Gastrocnemius medialis (tissue), 4 donors: ENCODE measurements at regions not wholly inside any gene's neighbourhood (a gene's known extent, or its start where the extent isn't known, plus 50 kb on each side); places are given as distances from the start of the nearest gene placed in this dataset.

Experiments
- ATAC-seq, 2 donors: fragments of 150-250 bp; one replicate each; pipeline ENCODE4 v1.9.1; 2016
- DNase-seq, 2 donors: peaks; one replicate each; pipeline ENCODE4 v3.0.0-alpha.2; 2019
- H3K27ac ChIP-seq, 4 donors: fragments of 200-600 bp; sonication (generic); 1 replicate in 1 of 4; 2 replicates in 3 of 4; pipeline ENCODE4 v1.5.1; 2016 to 2018; ENCODE audit warnings: mild to moderate bottlenecking in 2 of 4, moderate library complexity in 1 of 4
- H3K27me3 ChIP-seq, 3 donors: fragments of 200-600 bp; sonication (generic) in 2 of 3; 1 replicate in 1 of 3; 2 replicates in 2 of 3; pipeline versions ENCODE4 v1.5.1 to v1.6.0; 2016 to 2019; ENCODE audit warnings: mild to moderate bottlenecking in 1 of 3, moderate library complexity in 1 of 3
- H3K36me3 ChIP-seq, 2 donors: fragments of 200-600 bp; sonication (generic) in 1 of 2; one replicate each; pipeline ENCODE4 v1.5.1; 2017 to 2018
- H3K4me1 ChIP-seq, 2 donors: fragments of 200-600 bp; sonication (generic) in 1 of 2; one replicate each; pipeline ENCODE4 v1.5.1; 2016 to 2017; ENCODE audit warnings: mild to moderate bottlenecking in 2 of 2
- H3K4me3 ChIP-seq, 4 donors: fragments of 200-600 bp; sonication (generic) in 3 of 4; 1 replicate in 1 of 4; 2 replicates in 3 of 4; pipeline ENCODE4 v1.5.1; 2016 to 2019; ENCODE audit warnings: mild to moderate bottlenecking in 2 of 4
- H3K9me3 ChIP-seq, 3 donors: fragments of 200-600 bp; sonication (generic) in 2 of 3; 1 replicate in 1 of 3; 2 replicates in 2 of 3; pipeline ENCODE4 v1.5.1; 2016 to 2019
- POLR2A ChIP-seq, 2 donors: fragments of 450-650 bp; IDR thresholded peaks; one replicate each; pipeline ENCODE4 v1.6.1; 2017; ENCODE audit warnings: antibody characterized with exemption in 2 of 2, mild to moderate bottlenecking in 2 of 2, moderate library complexity in 2 of 2
- in situ Hi-C, 4 donors: fragments of 200-750 bp; cut with MboI; loops; one replicate each; pipeline versions ENCODE4 v1.15.0 to v1.8.0; 2017; ENCODE audit warnings: low sequenced_read_pairs in 4 of 4
- intact Hi-C: fragments of 100-400 bp; cut with DNase I; formaldehyde crosslinking; loops from one replicate; pipeline ENCODE4 v1.15.1; 2023; ENCODE audit warnings: low total_unique reads
- TF ChIP-seq, protein P1 (sequence below), 5 experiments: fragments of 450-650 bp in 3 of 5; fragments of 200-600 bp in 2 of 5; sonication (generic) in 2 of 5; IDR thresholded peaks in 4 of 5; conservative IDR thresholded peaks in 1 of 5; 1 replicate in 4 of 5; 2 replicates in 1 of 5; pipeline ENCODE4 v1.5.1; 2016 to 2019; ENCODE audit warnings: antibody characterized with exemption in 5 of 5, mild to moderate bottlenecking in 3 of 5, moderate library complexity in 3 of 5

DNA sequence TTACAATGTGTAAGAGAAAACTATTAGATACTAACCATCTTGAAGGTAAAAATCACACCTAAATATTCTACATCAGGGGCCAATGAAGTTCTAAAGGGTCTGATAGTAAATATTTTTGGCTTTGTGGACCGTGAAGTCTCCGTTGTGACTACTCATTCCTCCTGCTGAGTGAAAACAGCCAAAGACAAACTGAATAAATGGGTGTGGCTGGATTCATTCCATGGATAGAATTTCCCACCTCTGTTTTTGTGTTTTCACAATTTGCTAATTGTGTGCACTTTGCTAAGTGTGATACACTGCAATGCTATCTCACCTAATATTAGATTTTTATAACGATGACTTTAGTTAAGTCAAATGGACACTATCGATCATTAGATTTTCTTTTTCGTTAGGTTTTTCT lies 1474.0 kb downstream of the PLA2G4A start:
- intact Hi-C loops (no loop called here), in situ Hi-C loops (no loop called here)
- TF ChIP-seq, protein P1, sequence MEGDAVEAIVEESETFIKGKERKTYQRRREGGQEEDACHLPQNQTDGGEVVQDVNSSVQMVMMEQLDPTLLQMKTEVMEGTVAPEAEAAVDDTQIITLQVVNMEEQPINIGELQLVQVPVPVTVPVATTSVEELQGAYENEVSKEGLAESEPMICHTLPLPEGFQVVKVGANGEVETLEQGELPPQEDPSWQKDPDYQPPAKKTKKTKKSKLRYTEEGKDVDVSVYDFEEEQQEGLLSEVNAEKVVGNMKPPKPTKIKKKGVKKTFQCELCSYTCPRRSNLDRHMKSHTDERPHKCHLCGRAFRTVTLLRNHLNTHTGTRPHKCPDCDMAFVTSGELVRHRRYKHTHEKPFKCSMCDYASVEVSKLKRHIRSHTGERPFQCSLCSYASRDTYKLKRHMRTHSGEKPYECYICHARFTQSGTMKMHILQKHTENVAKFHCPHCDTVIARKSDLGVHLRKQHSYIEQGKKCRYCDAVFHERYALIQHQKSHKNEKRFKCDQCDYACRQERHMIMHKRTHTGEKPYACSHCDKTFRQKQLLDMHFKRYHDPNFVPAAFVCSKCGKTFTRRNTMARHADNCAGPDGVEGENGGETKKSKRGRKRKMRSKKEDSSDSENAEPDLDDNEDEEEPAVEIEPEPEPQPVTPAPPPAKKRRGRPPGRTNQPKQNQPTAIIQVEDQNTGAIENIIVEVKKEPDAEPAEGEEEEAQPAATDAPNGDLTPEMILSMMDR (IDR thresholded peaks at IDR 0.05 in 4 of 5, conservative IDR thresholded peaks at IDR 0.05 in 1 of 5): no peak
- TF ChIP-seq POLR2A (IDR thresholded peaks at IDR 0.05): no peak
- Histone ChIP-seq H3K27me3 (no peaks in the 10 kb centered on the region), H3K27ac (no peak overlapping the region), H3K36me3 (no peaks in the 10 kb centered on the region), H3K9me3 (no peaks in the 10 kb centered on the region), H3K4me3 (no peak overlapping the region), H3K4me1 (no peaks in the 10 kb centered on the region)
- DNase-seq (no peak), ATAC-seq (no peak)

DNA sequence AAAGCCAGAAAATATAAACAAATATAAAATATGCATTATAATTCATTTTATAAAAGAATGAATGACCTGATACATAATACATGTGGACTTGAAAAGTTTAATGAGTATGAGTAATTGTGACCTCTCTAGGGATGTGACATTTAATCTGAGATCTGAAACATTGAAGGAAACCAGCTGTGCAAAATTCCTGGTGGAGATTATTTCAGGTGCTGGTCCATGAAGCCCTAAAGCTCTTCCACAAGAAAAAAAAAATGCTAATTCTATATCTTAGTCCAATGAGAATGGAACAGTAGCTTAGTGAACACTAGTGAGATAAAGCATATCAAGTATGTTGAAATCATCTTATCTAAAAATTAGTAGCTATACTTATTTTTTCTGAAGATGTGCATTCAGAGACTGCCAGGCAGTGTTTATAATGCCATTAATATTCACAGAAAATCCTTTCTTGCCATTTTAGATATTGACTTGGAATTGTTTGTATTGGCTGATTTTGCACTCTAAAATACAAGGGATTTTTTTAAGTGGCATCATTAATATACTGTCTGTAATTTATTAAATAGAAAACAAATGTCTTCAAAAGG lies 1485.9 kb downstream of the PLA2G4A start:
- ATAC-seq (no peak), DNase-seq (no peak)
- H3K27ac ChIP-seq: no peak overlapping the region
- in situ Hi-C loops: no loop called here
- no peaks in the 10 kb centered on the region for H3K9me3 ChIP-seq
- no peak for TF ChIP-seq POLR2A (IDR thresholded peaks at IDR 0.05)
- TF ChIP-seq, protein P1 (IDR thresholded peaks at IDR 0.05 in 4 of 5, conservative IDR thresholded peaks at IDR 0.05 in 1 of 5): no peak
- intact Hi-C loops: no loop called here
- no peaks in the 10 kb centered on the region for H3K4me1 ChIP-seq
- H3K36me3 ChIP-seq: no peaks in the 10 kb centered on the region
- H3K4me3 ChIP-seq: no peak overlapping the region
- no peaks in the 10 kb centered on the region for H3K27me3 ChIP-seq

DNA sequence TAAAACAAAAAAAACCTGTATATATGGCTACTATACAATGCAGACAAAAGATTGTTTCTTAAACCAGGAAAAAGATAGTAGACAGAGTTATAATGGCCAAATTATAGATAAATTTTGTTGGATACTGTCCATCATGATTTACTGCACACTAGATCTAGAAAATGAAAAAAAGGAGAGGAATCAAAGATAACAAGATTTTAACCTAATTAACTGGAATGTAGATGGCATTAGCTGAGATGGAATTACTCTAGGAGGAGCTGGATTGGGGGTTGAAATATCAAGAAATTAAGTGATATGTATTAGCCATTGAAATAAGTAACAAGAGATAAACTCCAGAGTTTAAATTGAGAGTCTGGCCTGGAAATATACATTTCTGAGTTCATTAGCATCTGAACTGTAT lies 1489.1 kb downstream of the PLA2G4A start:
- no peaks in the 10 kb centered on the region for H3K9me3 ChIP-seq
- no peak for DNase-seq
- in situ Hi-C loops: no loop called here
- H3K27me3 ChIP-seq: no peaks in the 10 kb centered on the region
- no peak overlapping the region for H3K27ac ChIP-seq
- TF ChIP-seq POLR2A (IDR thresholded peaks at IDR 0.05): no peak
- TF ChIP-seq, protein P1 (IDR thresholded peaks at IDR 0.05 in 4 of 5, conservative IDR thresholded peaks at IDR 0.05 in 1 of 5): no peak
- no peaks in the 10 kb centered on the region for H3K36me3 ChIP-seq
- H3K4me1 ChIP-seq: no peaks in the 10 kb centered on the region
- intact Hi-C loops: no loop called here
- no peak for ATAC-seq
- no peak overlapping the region for H3K4me3 ChIP-seq

DNA sequence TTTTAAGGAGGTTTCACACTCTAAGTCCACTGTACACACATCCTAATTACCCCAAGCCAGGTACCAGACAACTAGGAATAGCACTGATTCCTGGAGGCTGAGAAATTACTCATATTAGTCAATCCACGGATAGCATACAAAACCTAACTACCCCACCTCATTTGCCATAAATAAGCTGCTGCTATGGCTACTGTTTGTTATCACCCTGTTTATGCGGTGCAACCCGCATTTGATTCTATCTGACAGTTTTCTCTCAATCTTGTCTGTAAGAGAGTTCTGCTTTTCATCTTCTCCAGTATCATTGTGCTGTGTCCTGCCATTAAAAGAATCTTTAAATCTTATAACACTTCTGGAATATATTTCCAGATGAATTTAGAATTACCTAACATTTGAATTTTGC lies 1496.5 kb downstream of the PLA2G4A start:
- H3K36me3 ChIP-seq: no peaks in the 10 kb centered on the region
- no peak overlapping the region for H3K4me3 ChIP-seq
- in situ Hi-C loops: no loop called here
- intact Hi-C loops: no loop called here
- H3K9me3 ChIP-seq: no peaks in the 10 kb centered on the region
- TF ChIP-seq POLR2A (IDR thresholded peaks at IDR 0.05): no peak
- TF ChIP-seq, protein P1 (IDR thresholded peaks at IDR 0.05 in 4 of 5, conservative IDR thresholded peaks at IDR 0.05 in 1 of 5): no peak
- H3K4me1 ChIP-seq: no peaks in the 10 kb centered on the region
- DNase-seq (no peak), ATAC-seq (no peak)
- H3K27me3 ChIP-seq: no peaks in the 10 kb centered on the region
- no peak overlapping the region for H3K27ac ChIP-seq

DNA sequence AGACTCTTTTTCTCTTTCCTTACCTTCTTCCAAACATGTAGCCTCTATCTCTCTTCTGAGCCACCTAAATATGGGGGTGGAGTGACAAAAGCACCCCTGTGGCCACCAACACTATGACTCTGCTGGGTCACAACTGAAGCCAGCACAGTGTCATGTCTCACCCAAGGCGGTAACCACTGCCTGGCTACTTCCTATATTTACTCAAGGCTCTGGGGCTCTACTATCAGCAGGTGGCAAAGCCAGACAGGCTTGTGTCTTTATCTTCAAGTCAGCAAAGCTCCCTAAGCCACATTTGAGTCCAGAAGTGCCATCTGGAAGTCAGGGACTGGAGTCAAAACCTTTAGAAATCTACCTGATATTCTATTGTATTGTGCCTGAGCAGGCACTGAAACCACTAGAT lies 1515.2 kb downstream of the PLA2G4A start:
- TF ChIP-seq POLR2A (IDR thresholded peaks at IDR 0.05): no peak
- TF ChIP-seq, protein P1 (IDR thresholded peaks at IDR 0.05 in 4 of 5, conservative IDR thresholded peaks at IDR 0.05 in 1 of 5): no peak
- DNase-seq (no peak), ATAC-seq (no peak)
- Histone ChIP-seq H3K4me3 (no peak overlapping the region), H3K36me3 (no peaks in the 10 kb centered on the region), H3K4me1 (no peaks in the 10 kb centered on the region), H3K27me3 (no peaks in the 10 kb centered on the region), H3K9me3 (no peaks in the 10 kb centered on the region), H3K27ac (no peak overlapping the region)
- intact Hi-C loops: no loop called here
- in situ Hi-C loops: no loop called here
